ENCODE measurements at regions not wholly inside any gene's neighbourhood (a gene's known extent, or its start where the extent isn't known, plus 50 kb on each side); places are given as distances from the start of the nearest gene placed in this dataset.

GRCh38 chr6:814378-815347 lies 121.7 kb upstream of the EXOC2 start:
- CTCF ChIA-PET = interaction anchor here (0.7 to 1.6 kb wide), 7 partner anchors 16 to 610 kb away, joined by 3 to 7 read pairs (median 3); no protein-coding TSS in a partner anchor
- Mint-ChIP-seq H3K9me3 (no peaks in the 10 kb centered on the region), H3K27ac (no peak overlapping the region), H3K27me3 (ENCODE audit: low read depth) (no peaks in the 10 kb centered on the region), H3K4me3 (no peak overlapping the region), H3K4me1 (no peaks in the 10 kb centered on the region), H3K36me3 (no peaks in the 10 kb centered on the region)
- POLR2A ChIA-PET = no interaction called here
- no peak for TF ChIP-seq ZSCAN18 (CRISPR knock-in tag; IDR thresholded peaks at IDR 0.05)
- no peak for TF ChIP-seq IRF2 (CRISPR knock-in tag; IDR thresholded peaks at IDR 0.05; ENCODE audit: borderline replicate concordance, low read depth)
- no peak for TF ChIP-seq GTF2I (CRISPR knock-in tag; conservative IDR thresholded peaks at IDR 0.05)
- TF ChIP-seq, protein P1, sequence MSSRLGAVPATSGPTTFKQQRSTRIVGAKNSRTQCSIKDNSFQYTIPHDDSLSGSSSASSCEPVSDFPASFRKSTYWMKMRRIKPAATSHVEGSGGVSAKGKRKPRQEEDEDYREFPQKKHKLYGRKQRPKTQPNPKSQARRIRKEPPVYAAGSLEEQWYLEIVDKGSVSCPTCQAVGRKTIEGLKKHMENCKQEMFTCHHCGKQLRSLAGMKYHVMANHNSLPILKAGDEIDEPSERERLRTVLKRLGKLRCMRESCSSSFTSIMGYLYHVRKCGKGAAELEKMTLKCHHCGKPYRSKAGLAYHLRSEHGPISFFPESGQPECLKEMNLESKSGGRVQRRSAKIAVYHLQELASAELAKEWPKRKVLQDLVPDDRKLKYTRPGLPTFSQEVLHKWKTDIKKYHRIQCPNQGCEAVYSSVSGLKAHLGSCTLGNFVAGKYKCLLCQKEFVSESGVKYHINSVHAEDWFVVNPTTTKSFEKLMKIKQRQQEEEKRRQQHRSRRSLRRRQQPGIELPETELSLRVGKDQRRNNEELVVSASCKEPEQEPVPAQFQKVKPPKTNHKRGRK (CRISPR knock-in tag; IDR thresholded peaks at IDR 0.05; ENCODE audit: borderline replicate concordance) = no peak
- TF ChIP-seq NFE2L1 (CRISPR knock-in tag; IDR thresholded peaks at IDR 0.05) = no peak
- TF ChIP-seq NFYB (CRISPR knock-in tag; conservative IDR thresholded peaks at IDR 0.05; ENCODE audit: low read depth) = no peak
- no peak for TF ChIP-seq FOXJ3 (CRISPR knock-in tag; IDR thresholded peaks at IDR 0.05; ENCODE audit: borderline replicate concordance)
- no peak for TF ChIP-seq NR1H2 (CRISPR knock-in tag; IDR thresholded peaks at IDR 0.05)
- no peak for TF ChIP-seq TEAD4 (CRISPR knock-in tag; IDR thresholded peaks at IDR 0.05)
- TF ChIP-seq RORB (CRISPR knock-in tag; IDR thresholded peaks at IDR 0.05) = no peak
- no peak for TF ChIP-seq OVOL2 (CRISPR knock-in tag; IDR thresholded peaks at IDR 0.05; ENCODE audit: borderline replicate concordance)
- no peak for TF ChIP-seq SOX15 (CRISPR knock-in tag; IDR thresholded peaks at IDR 0.05)
- TF ChIP-seq FOXP4 (CRISPR knock-in tag; IDR thresholded peaks at IDR 0.05) = no peak
- no peak for TF ChIP-seq ZBTB21 (CRISPR knock-in tag; IDR thresholded peaks at IDR 0.05; ENCODE audit: borderline replicate concordance)
- TF ChIP-seq ATF3 (CRISPR knock-in tag; conservative IDR thresholded peaks at IDR 0.05) = no peak
- no peak for TF ChIP-seq CREM (CRISPR knock-in tag; IDR thresholded peaks at IDR 0.05)
- TF ChIP-seq PRRX2 (CRISPR knock-in tag; IDR thresholded peaks at IDR 0.05) = no peak
- DNase-seq (ENCODE audit: low spot score) = no peak
- ATAC-seq = no peak

GRCh38 chr6:811831-812230 lies 118.9 kb upstream of the EXOC2 start:
- Mint-ChIP-seq H3K27ac (no peak overlapping the region), H3K4me1 (no peaks in the 10 kb centered on the region), H3K9me3 (no peaks in the 10 kb centered on the region), H3K4me3 (no peak overlapping the region), H3K27me3 (ENCODE audit: low read depth) (no peaks in the 10 kb centered on the region), H3K36me3 (no peaks in the 10 kb centered on the region)
- CTCF ChIA-PET = no interaction called here
- POLR2A ChIA-PET = no interaction called here
- no peak for DNase-seq (ENCODE audit: low spot score)
- ATAC-seq = no peak
- TF ChIP-seq FOXK1 (CRISPR knock-in tag; IDR thresholded peaks at IDR 0.05) (no peak), ZBTB21 (CRISPR knock-in tag; IDR thresholded peaks at IDR 0.05; ENCODE audit: borderline replicate concordance) (no peak), ZNF232 (CRISPR knock-in tag; IDR thresholded peaks at IDR 0.05) (no peak), MLX (CRISPR knock-in tag; IDR thresholded peaks at IDR 0.05) (no peak), SOX15 (CRISPR knock-in tag; IDR thresholded peaks at IDR 0.05) (no peak)
- TF ChIP-seq, protein P2, sequence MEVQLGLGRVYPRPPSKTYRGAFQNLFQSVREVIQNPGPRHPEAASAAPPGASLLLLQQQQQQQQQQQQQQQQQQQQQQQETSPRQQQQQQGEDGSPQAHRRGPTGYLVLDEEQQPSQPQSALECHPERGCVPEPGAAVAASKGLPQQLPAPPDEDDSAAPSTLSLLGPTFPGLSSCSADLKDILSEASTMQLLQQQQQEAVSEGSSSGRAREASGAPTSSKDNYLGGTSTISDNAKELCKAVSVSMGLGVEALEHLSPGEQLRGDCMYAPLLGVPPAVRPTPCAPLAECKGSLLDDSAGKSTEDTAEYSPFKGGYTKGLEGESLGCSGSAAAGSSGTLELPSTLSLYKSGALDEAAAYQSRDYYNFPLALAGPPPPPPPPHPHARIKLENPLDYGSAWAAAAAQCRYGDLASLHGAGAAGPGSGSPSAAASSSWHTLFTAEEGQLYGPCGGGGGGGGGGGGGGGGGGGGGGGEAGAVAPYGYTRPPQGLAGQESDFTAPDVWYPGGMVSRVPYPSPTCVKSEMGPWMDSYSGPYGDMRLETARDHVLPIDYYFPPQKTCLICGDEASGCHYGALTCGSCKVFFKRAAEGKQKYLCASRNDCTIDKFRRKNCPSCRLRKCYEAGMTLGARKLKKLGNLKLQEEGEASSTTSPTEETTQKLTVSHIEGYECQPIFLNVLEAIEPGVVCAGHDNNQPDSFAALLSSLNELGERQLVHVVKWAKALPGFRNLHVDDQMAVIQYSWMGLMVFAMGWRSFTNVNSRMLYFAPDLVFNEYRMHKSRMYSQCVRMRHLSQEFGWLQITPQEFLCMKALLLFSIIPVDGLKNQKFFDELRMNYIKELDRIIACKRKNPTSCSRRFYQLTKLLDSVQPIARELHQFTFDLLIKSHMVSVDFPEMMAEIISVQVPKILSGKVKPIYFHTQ (CRISPR knock-in tag; IDR thresholded peaks at IDR 0.05) = no peak
- TF ChIP-seq, protein P3, sequence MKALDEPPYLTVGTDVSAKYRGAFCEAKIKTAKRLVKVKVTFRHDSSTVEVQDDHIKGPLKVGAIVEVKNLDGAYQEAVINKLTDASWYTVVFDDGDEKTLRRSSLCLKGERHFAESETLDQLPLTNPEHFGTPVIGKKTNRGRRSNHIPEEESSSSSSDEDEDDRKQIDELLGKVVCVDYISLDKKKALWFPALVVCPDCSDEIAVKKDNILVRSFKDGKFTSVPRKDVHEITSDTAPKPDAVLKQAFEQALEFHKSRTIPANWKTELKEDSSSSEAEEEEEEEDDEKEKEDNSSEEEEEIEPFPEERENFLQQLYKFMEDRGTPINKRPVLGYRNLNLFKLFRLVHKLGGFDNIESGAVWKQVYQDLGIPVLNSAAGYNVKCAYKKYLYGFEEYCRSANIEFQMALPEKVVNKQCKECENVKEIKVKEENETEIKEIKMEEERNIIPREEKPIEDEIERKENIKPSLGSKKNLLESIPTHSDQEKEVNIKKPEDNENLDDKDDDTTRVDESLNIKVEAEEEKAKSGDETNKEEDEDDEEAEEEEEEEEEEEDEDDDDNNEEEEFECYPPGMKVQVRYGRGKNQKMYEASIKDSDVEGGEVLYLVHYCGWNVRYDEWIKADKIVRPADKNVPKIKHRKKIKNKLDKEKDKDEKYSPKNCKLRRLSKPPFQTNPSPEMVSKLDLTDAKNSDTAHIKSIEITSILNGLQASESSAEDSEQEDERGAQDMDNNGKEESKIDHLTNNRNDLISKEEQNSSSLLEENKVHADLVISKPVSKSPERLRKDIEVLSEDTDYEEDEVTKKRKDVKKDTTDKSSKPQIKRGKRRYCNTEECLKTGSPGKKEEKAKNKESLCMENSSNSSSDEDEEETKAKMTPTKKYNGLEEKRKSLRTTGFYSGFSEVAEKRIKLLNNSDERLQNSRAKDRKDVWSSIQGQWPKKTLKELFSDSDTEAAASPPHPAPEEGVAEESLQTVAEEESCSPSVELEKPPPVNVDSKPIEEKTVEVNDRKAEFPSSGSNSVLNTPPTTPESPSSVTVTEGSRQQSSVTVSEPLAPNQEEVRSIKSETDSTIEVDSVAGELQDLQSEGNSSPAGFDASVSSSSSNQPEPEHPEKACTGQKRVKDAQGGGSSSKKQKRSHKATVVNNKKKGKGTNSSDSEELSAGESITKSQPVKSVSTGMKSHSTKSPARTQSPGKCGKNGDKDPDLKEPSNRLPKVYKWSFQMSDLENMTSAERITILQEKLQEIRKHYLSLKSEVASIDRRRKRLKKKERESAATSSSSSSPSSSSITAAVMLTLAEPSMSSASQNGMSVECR (CRISPR knock-in tag; IDR thresholded peaks at IDR 0.05; ENCODE audit: borderline replicate concordance) = no peak
